ENCODE measurements at regions not wholly inside any gene's neighbourhood (a gene's known extent, or its start where the extent isn't known, plus 50 kb on each side); places are given as distances from the start of the nearest gene placed in this dataset.

GRCh38 chr13:105740739-105741138, 794.7 kb downstream of the EFNB2 start:
- Mint-ChIP-seq H3K27ac (no peak overlapping the region), H3K27me3 (ENCODE audit: low read depth) (peaks cover 4% of the 10 kb centered on the region), H3K4me3 (no peak overlapping the region), H3K4me1 (no peaks in the 10 kb centered on the region), H3K36me3 (ENCODE audit: low read depth) (no peaks in the 10 kb centered on the region), H3K9me3 (peaks cover 10% of the 10 kb centered on the region)
- no peak for TF ChIP-seq CTCF (IDR thresholded peaks at IDR 0.05; ENCODE audit: unreplicated experiment in 3 of 3)

GRCh38 chr13:105737688-105738087, 797.8 kb downstream of the EFNB2 start:
- H3K4me1 Mint-ChIP-seq: no peaks in the 10 kb centered on the region
- H3K27ac Mint-ChIP-seq: no peak overlapping the region
- H3K27me3 Mint-ChIP-seq (ENCODE audit: low read depth): peaks cover 4% of the 10 kb centered on the region
- no peaks in the 10 kb centered on the region for H3K36me3 Mint-ChIP-seq (ENCODE audit: low read depth)
- H3K4me3 Mint-ChIP-seq: no peak overlapping the region
- no peak for TF ChIP-seq CTCF (IDR thresholded peaks at IDR 0.05; ENCODE audit: unreplicated experiment in 3 of 3)
- peaks cover 5% of the 10 kb centered on the region for H3K9me3 Mint-ChIP-seq

- no peak overlapping the region for H3K27ac Mint-ChIP-seq
- peaks cover 7% of the 10 kb centered on the region for H3K4me1 Mint-ChIP-seq
- H3K4me3 Mint-ChIP-seq: no peak overlapping the region
- H3K9me3 Mint-ChIP-seq: no peaks in the 10 kb centered on the region
- no peak for TF ChIP-seq CTCF (IDR thresholded peaks at IDR 0.05; ENCODE audit: unreplicated experiment in 3 of 3)
- H3K27me3 Mint-ChIP-seq (ENCODE audit: low read depth): peaks cover 5% of the 10 kb centered on the region
- H3K36me3 Mint-ChIP-seq (ENCODE audit: low read depth): no peaks in the 10 kb centered on the region
Observed at GRCh38 chr13:105735281-105735680, 800.2 kb downstream of the EFNB2 start.

- no peaks in the 10 kb centered on the region for H3K36me3 Mint-ChIP-seq (ENCODE audit: low read depth)
- H3K4me1 Mint-ChIP-seq: peaks cover 7% of the 10 kb centered on the region
- H3K9me3 Mint-ChIP-seq: no peaks in the 10 kb centered on the region
- no peak overlapping the region for H3K27ac Mint-ChIP-seq
- no peak overlapping the region for H3K4me3 Mint-ChIP-seq
- no peak for TF ChIP-seq CTCF (IDR thresholded peaks at IDR 0.05; ENCODE audit: unreplicated experiment in 3 of 3)
- peaks cover 8% of the 10 kb centered on the region for H3K27me3 Mint-ChIP-seq (ENCODE audit: low read depth)
Observed at GRCh38 chr13:105732806-105733529, 802.5 kb downstream of the EFNB2 start.

- no peaks in the 10 kb centered on the region for H3K36me3 Mint-ChIP-seq (ENCODE audit: low read depth)
- H3K9me3 Mint-ChIP-seq: no peaks in the 10 kb centered on the region
- no peak for TF ChIP-seq CTCF (IDR thresholded peaks at IDR 0.05; ENCODE audit: unreplicated experiment in 3 of 3)
- H3K27me3 Mint-ChIP-seq (ENCODE audit: low read depth): peaks cover 15% of the 10 kb centered on the region
- no peak overlapping the region for H3K4me3 Mint-ChIP-seq
- peaks cover 3% of the 10 kb centered on the region for H3K4me1 Mint-ChIP-seq
- H3K27ac Mint-ChIP-seq: no peak overlapping the region
Observed at GRCh38 chr13:105725887-105726286, 809.6 kb downstream of the EFNB2 start.

- peak overlapping the region in 1 of 3 experiments; percentile 76 for H3K27ac Mint-ChIP-seq
- H3K4me1 Mint-ChIP-seq: peaks cover 8% of the 10 kb centered on the region
- H3K27me3 Mint-ChIP-seq (ENCODE audit: low read depth): peaks cover 3% of the 10 kb centered on the region
- no peak overlapping the region for H3K4me3 Mint-ChIP-seq
- no peaks in the 10 kb centered on the region for H3K9me3 Mint-ChIP-seq
- no peaks in the 10 kb centered on the region for H3K36me3 Mint-ChIP-seq (ENCODE audit: low read depth)
- no peak for TF ChIP-seq CTCF (IDR thresholded peaks at IDR 0.05; ENCODE audit: unreplicated experiment in 3 of 3)
Observed at GRCh38 chr13:105721016-105721415, 814.4 kb downstream of the EFNB2 start.
